GM18511 (cell line): ENCODE measurements at regions not wholly inside any gene's neighbourhood (a gene's known extent, or its start where the extent isn't known, plus 50 kb on each side); places are given as distances from the start of the nearest gene placed in this dataset.
"Not testable (repeated sequence)": the region's sequence is repeated elsewhere in the genome, so short reads cannot be mapped to it uniquely, and the experiment has no call there.

Source experiments
- ATAC-seq: cut with Tn5 transposase; IDR thresholded peaks from one replicate; pipeline ENCODE4 v1.9.1; 2021; ENCODE audit warnings: mild to moderate bottlenecking, moderate library complexity; ENCODE audit not compliant: unreplicated experiment

DNA sequence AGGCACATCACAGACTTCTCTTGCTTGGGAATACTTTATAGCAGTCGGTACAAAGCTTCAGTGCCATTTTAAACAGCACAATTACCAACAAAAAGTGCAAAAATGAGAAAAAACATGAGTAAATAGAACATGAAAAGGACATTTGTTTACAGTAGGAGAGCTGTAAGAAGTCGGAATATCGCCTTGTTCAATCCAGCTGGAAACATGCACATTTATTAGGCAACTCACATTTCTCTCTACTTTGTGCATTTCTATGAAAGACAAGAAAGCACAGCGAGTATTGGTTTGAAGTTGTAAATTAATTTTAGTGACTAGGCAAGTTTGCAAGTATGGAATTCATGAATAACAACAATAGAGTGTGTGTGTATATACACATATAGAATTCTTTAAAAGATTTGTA, 484.7 kb downstream of the DACH1 start:
- ATAC-seq = no peak

DNA sequence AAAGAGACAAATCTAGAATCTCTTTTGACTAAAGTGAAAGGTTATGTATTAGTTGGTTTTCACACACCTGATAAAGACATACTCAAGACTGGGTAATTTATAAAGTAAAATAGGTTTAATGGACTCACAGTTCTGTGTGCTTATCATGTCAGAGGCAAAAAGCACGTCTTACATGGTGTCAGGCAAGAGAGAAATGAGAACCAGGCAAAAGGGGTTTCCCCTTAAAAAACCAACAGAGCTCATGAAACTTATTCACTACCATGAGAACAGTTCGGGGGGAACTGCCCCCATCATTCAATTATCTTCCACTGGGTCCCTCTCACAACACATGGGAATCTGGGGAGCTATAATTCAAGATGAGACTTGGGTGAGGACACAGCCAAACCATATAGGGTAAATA, 486.8 kb downstream of the DACH1 start:
- no peak for ATAC-seq

GRCh38 chr13:71378961-71379905, 487.8 kb downstream of the DACH1 start:
- no peak for ATAC-seq

DNA sequence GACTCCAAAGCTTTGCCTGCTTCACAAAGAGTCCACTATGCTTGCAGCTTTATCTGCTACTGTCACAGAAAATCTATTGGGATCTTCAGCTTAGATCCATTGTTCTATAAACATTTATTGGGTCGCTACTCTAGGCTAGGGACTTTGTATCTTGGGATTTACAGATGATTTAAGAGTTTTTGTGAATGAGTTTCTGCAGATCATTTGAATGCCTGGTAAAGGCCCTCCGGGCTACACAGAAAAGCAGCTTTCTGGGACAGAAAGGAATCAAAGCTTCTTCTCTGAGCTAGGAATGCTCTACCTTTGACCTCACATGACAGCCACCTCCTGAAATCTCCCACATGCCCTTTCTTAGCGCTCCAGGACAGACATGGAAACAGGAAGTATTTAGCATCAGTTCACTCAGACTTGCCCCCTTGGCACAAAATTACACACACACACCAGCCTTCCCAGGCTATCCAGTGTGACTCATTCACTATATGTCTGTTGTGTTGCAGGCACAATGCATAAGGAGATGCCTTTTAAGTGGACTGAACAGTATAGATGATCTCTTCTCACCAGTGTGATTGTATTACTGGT, 492.4 kb downstream of the DACH1 start:
- no peak for ATAC-seq

DNA sequence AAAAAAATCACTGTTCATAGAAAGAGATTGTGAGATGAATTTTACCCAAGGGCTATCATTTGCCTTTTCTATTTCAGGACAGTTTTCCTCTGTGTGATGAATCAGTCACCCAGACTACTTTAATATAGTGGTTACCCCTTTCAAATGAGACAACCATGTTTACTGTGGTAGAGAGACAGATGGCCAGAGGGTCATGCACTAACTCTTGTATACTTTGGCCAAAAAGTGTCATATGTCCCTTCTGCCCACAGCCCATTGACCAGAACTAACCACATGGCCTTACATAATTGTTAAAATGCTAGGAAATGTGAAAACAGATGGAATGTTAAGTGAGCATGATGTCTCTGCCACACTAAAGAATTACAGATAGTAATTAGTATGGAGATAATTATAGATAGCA, 498.7 kb downstream of the DACH1 start:
- ATAC-seq = no peak

- ATAC-seq = no peak
These were observed 507.0 kb downstream of the DACH1 start for GRCh38 chr13:71360041-71360440.

DNA sequence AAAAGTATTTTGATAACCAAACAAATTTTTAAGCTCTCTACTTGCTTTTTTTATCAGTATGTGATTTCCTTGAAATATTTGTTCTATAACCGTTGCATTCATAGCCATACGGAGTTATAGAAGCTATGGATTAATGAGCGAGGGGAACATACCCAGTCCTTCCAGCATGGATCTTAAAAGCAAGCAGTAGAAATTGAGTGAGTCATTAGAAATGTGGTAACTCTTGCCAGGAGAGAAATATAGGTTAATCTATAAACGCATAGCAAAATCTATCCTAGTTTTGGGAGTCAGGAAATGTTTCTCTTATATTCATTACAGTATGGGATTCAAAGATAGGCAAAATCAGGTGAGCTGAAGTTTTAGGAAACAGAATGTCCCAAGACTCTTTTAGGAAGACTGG, 507.4 kb downstream of the DACH1 start:
- no peak for ATAC-seq

GRCh38 chr13:71358218-71358617, 508.8 kb downstream of the DACH1 start:
- ATAC-seq = no peak

DNA sequence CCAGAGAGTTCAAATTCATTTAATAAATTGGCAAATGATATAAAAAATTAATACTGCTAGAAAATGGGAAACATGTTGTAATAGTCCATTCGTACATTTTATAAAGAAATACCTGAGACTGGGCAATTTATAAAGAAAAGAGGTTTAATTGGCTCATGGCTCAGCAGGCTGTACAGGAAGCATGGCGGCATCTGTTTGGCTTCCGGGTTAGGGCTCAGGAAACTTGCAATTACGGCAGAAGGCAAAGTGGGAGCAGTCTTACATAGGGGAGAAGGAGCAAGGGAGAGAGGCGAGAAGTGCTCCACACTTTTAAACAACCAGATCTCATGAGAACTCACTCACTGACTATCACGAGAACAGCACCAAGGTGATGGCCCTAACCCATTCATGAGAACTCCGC, 512.0 kb downstream of the DACH1 start:
- ATAC-seq = no peak

DNA sequence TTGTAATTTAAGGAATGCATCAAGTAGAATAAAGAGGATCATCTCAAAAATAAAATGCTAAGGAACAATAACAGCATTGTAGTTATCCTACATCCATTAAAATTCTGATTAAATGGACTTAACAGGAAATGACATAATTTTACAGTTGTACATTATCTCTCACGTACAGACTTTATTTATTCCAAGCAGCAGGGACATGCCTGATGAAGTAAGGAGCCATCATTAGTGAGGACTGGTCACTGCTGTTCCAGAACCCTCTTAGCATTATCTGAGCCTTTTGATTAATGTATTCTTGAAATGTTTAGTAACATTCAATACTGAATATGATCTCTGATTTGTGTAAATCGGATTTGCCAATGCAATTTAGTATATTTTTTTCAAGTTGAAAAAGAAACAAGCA, 516.1 kb downstream of the DACH1 start:
- ATAC-seq = no peak

DNA sequence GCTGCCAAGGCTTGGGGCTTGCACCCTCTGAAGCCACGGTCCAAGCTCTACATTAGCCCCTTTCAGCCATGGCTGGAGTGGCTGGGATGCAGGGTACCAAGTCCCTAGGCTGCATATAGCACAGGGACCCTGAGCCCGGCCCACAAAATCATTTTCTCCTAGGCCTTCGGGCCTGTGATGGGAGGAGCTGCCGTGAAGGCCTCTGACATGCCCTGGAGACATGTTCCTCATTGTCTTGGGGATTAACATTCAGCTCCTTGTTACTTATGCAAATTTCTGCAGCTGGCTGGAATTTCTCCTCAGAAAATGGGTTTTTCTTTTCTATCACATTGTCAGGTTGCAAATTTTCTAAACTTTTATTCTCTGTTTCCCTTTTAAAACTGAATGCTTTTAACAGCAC, 521.1 kb downstream of the DACH1 start:
- ATAC-seq = not testable (repeated sequence)

DNA sequence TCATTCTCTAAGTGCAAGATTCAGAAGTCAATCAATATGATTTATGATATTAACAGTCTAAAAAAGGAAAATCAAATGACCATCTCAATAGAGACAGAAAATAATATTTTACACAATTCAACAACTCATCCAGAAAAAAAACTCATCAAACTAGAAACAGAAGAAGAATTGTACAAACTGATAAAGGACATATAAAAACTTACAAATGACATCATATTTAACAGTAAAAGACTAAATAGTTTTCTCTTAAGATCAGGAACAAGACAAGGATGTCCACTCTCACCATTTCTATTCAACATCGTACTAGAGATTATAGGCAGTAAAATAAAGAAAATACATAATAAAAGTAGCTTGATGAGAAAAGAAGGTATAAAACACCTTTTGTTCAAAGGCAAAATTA, 527.3 kb downstream of the DACH1 start:
- ATAC-seq = no peak

DNA sequence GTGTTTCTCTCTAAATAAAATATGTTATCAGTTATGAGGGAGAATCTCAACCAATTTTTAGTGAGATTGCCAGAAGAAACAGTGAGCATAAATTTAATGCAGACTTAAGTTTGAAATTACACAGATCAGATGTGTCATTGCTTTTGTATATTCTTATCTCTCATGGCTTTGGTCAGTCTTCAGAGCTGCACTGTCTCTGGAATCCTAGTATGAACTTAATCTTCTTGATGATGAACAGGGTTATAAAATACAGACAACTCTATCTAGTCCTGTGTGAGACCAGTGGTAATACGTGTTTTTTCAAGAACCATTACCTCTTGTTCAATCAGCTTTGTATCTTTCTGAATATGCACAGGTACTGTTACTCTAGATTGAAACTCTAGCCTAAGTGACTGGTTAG, 528.0 kb downstream of the DACH1 start:
- ATAC-seq = no peak

GRCh38 chr13:71338070-71338469, 528.9 kb downstream of the DACH1 start:
- no peak for ATAC-seq

DNA sequence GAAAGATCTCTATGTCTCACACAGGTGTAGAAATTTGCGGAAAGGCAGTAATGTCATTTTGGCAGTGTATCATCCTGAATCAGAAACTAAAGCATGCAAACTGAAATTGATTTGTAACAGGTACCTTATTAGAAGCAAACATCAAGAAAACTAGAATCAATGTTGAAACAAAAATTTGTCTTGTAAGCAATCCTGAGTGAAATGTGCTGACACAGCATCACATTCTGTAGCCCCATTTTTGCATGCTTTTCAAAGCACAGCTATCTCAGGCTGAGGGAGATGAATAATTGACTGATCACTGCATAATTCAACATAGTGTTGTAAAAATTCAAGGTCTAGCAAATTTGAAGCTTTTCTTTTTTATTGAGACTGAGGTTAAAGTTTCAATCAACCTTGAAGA, 539.7 kb downstream of the DACH1 start:
- no peak for ATAC-seq

GRCh38 chr13:71325556-71325955, 541.4 kb downstream of the DACH1 start:
- no peak for ATAC-seq

- no peak for ATAC-seq
These were observed 543.7 kb downstream of the DACH1 start for GRCh38 chr13:71323266-71323665.

DNA sequence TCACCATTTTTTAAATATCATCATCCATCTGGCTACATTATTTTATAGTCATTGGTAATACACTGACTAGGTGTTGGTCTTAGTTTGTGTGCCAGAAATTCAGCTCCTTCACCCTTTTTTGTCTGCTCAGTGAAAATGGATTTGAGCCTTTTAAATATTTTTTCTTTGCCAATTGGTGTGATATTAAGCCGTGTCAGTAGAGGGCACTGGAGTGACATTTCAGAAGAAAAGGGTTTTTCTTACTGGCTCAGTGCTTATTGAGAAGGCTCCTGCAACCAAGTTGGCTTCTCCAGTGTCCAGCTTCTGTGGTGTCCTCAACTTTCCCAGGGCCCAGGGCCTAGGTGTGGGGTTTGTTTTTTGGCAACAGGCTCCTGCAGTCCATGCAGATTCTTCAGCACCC, 546.6 kb downstream of the DACH1 start:
- ATAC-seq = no peak

GRCh38 chr13:71316792-71317363, 550.1 kb downstream of the DACH1 start:
- no peak for ATAC-seq

- no peak for ATAC-seq
These were observed 554.1 kb downstream of the DACH1 start for GRCh38 chr13:71312923-71313322.

GRCh38 chr13:71309905-71310304, 557.1 kb downstream of the DACH1 start:
- ATAC-seq = no peak

DNA sequence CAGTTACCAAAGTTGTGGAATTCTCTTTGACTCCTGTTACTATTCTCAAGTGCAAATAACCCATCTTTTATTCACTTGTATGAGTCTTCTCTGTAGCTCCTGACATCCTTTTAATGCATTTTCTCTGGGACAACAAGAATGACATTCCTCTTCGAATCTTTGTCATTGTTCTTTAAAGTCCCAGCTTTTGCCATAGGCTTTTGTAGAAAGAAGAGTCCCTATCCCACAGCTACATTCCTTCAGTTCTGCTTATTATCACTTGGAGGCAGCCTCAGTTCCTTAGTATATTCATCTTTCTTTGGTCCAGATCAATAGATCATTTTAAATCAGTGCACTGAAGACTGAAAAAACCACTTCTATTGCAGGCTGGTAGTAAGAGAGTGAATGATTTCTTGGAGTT, 560.2 kb downstream of the DACH1 start:
- no peak for ATAC-seq
